Renal pelvis (tissue), 1 donor: ENCODE measurements at regions not wholly inside any gene's neighbourhood (a gene's known extent, or its start where the extent isn't known, plus 50 kb on each side); places are given as distances from the start of the nearest gene placed in this dataset.
"Not testable (repeated sequence)": the region's sequence is repeated elsewhere in the genome, so short reads cannot be mapped to it uniquely, and the experiment has no call there.

Source experiments
- DNase-seq: peaks from one replicate; pipeline ENCODE4 v3.0.0-alpha.2; 2013

GRCh38 chr14:105678057-105678456 is 151.7 kb downstream of the TMEM121 start:
- DNase-seq: not testable (repeated sequence)

- DNase-seq: not testable (repeated sequence)
Measured at GRCh38 chr14:105678996-105679958, 152.9 kb downstream of the TMEM121 start.

GRCh38 chr14:105679959-105680735 is 153.8 kb downstream of the TMEM121 start:
- DNase-seq: not testable (repeated sequence)

- not testable (repeated sequence) for DNase-seq
Measured at GRCh38 chr14:105680736-105681098, 154.3 kb downstream of the TMEM121 start.

GRCh38 chr14:105681606-105682185 is 155.3 kb downstream of the TMEM121 start:
- not testable (repeated sequence) for DNase-seq

DNA sequence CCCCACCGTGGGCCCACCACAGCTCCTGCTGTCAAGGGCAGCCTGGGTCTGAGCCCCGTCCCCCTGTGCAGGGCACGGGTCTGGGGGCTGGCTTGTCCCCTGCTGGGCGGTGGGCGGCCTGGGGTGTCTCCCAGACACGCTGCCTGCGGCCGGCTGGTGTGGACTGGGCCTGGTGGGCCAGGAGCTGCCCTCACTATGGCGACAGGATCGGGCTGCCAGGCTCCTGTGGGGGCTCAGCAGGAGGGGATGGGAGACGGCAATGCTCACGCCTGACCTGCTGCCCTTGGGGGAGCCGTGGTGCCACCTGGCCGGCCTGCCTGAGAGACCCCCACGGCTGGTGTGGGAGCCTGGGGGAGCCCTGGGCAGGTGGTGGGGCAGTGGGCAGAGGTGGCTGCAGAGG is 156.1 kb downstream of the TMEM121 start:
- not testable (repeated sequence) for DNase-seq

- DNase-seq: no peak
Measured at GRCh38 chr14:105682956-105683570, 156.7 kb downstream of the TMEM121 start.

- DNase-seq: not testable (repeated sequence)
Measured at GRCh38 chr14:105684056-105684455, 157.7 kb downstream of the TMEM121 start.

- DNase-seq: not testable (repeated sequence)
Measured at GRCh38 chr14:105684597-105684996, 158.2 kb downstream of the TMEM121 start.

DNA sequence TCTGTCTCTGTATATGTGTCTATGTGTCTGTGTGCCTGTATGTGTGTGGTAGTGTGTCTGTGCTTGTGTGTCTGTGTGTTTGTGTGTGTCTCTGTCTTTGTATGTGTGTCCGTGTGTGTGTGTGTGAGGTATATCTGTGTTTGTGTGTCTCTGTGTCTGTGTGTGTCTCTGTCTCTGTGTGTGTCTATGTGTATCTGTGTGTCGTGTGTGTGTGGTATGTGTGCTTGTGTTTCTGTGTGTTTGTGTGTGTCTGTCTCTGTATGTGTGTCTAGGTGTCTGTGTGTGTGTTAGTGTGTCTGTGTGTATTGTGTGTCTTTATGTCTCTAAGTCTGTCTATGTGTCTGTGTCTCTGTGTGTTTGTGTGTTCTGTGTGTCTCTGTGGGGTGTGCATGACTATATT is 158.6 kb downstream of the TMEM121 start:
- DNase-seq: no peak

DNA sequence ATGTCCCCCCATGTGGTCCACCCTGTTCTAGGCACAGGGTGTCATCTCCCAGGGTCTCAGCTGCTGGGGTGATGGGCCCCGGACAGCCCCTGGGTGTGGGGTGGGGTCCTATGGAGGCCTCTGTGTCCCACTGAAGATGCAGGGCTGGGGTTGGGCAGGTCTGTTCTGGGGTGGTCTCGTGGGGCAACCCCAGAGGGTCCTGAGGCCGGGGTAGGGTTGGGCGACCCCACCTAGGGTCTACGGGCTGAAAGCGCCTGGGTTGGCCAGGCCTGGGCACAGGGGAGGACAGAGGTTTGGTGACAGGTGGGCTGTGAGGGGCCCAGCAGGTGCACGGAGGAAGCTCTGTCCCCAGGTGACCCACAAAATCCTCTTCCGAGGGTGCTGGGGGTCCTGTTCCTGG is 159.2 kb downstream of the TMEM121 start:
- not testable (repeated sequence) for DNase-seq

GRCh38 chr14:105686050-105686449 is 159.7 kb downstream of the TMEM121 start:
- not testable (repeated sequence) for DNase-seq

DNA sequence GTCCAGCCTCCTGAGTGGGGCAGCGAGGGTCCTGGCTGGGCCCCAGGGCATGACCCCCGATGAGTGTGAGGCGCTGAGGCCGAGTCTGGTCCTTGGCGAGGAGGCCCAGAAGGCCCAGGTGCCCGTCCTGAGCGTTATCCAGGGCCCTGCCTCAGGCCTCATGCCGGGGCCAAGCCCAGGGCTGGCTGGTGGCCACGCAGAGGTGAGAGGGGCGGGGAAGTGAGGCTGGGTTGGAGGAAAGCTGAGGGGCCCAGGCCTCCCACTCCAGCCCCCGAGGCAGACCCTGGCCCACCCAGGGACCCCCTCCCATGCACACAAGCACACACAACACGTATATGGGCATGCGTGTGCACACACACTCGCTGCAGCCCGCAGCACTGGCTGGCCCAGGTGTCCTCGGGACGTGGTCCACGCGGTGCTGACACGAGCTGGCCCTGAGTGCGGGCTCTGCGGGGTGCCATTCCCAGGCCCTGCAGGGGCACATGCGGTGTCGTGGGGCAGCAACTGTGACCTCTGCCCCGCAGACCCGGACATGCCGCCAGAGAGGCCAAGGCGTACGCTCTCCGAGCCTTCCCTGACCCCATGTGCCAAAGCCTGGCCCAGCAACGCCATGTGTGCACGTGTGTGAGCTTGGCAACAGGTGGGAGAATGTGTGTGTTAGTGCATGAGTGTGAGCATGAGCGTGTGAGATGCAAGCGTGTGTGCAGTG is 160.2 kb downstream of the TMEM121 start:
- DNase-seq: not testable (repeated sequence)

DNA sequence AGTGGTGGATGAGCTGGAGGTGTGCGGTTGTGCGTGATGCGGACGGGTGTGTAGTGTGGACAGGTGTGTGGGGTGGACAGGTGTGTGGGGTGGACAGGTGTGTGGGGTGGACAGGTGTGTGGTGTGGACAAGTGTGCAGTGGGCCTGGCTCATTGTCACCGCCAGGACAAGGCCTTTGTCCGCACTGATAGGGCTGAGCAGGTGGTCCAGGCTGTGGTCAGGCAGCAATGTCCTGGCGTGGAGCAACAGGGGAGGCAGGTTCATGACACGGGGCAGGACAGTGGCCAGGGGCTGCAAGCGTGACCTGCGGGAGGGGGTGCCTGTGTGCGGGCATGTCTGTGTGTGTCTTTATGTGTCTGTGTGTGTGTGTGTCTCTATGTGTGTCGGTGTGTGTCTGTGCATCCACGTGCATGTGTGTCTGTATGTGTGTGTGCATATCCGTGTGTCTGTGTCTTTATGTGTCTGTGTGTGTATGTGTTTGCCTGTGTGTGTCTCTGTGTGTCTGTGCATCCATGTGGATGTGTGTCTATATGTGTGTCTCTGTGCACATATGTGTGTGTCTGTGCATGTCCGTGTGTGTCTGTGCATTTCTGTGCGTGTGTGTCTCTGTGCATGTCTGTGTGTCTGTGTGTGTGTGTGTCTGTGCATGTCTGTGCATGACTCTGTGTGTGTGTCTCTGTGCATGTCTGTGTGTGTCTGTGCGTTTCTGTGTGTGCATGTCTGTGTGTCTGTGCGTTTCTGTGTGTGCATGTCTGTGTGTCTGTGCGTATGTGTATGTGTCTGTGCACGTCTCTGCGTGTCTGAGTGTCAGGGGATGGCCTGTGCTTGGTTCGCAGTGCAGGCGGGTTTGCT is 161.0 kb downstream of the TMEM121 start:
- not testable (repeated sequence) for DNase-seq

DNA sequence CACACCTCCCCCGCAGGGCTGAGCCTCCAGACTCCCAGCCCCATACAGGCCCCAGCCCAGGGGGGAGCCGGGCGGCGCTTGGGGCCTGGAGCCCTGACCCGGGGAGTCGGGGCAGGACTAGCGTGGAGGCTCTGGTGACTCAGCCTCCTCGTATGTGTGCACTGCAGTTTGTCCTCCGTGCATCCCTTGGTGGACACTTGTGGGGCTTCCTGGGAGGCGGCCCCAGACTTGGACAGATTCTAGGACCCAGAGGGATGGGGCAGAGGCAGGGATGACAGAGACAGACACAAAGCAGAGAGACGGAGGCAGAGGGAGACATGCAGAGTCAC is 161.6 kb downstream of the TMEM121 start:
- DNase-seq: not testable (repeated sequence)

GRCh38 chr14:105688664-105689221 is 162.4 kb downstream of the TMEM121 start:
- DNase-seq: not testable (repeated sequence)

DNA sequence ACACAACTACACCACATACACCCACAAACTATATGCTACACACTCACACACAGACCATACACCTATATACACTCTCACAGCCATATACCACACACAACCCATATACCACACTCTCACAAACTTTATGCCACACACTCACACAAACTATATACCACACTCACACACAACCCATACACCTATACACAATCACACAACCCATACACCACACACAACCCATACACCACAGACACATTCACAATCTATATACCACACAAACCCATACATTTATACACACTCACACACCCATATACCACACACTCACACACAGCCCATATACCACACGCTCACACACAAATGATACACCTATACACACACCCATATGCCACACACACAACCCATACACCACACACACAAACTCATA is 163.3 kb downstream of the TMEM121 start:
- no peak for DNase-seq

- no peak for DNase-seq
Measured at GRCh38 chr14:105690671-105691070, 164.3 kb downstream of the TMEM121 start.

DNA sequence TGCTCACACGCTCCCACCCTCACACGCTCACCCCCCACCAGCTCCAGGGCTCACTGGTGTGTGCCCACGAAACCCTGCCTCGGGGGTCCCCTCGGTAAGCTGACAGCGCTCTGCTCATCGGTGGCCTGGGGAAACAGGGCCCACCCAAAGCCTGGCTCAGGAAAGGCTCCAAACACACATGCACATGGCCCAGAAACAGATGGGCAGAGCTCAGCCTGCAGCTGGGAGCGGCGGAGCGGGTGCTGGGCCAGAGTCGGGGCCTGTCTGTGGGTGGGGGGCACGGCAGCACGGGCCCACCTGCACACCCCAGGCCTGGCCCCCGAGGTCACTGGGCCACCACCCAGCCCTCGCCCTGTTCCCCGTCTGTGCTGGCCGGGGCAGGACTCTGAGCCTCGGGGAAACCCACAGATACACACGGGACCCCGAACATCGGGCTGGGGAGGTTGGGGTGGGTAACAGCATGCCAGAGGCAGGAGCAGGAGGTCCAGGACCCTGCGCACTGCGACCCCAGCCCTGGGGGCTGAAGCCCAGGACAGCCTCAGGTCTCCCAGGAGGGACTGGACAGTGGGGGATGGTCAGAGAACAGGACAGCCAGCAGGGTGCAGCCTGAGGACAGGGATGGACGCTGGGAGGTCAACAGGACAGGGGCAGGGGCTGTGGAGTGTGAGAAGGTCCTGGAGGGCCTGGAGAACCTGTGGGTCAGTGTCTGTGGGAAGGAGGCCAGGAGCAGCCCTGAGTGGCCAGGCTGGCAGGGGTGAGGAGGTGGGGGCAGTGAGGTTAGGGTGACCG is 165.1 kb downstream of the TMEM121 start:
- DNase-seq: not testable (repeated sequence)
